Natural killer cell (primary cell): ENCODE measurements at regions not wholly inside any gene's neighbourhood (a gene's known extent, or its start where the extent isn't known, plus 50 kb on each side); places are given as distances from the start of the nearest gene placed in this dataset.

ENCODE experiments used
- ATAC-seq, 3 donors: fragments of 150-1000 bp in 2 of 3; fragments of 200-7000 bp in 1 of 3; cut with Tn5 transposase; 1 replicate in 1 of 3; 2 replicates in 2 of 3; pipeline ENCODE4 v1.10.0; 2021; ENCODE audit warnings: mild to moderate bottlenecking in 2 of 3, moderate library complexity in 2 of 3
- DNase-seq, 2 donors: peaks; one replicate each; pipeline versions ENCODE4 v3.0.0 to v3.0.0-alpha.2; 2013 to 2021; ENCODE audit warnings: mixed read lengths in 1 of 2
- H3K27ac ChIP-seq: one replicate; pipeline ENCODE4 v1.5.1; 2013; ENCODE audit warnings: mild to moderate bottlenecking, low read length
- H3K27me3 ChIP-seq: one replicate; pipeline ENCODE4 v1.6.1; 2013; ENCODE audit warnings: low read length; ENCODE audit not compliant: control insufficient read depth, insufficient read depth
- H3K36me3 ChIP-seq: one replicate; pipeline ENCODE4 v1.6.1; 2013; ENCODE audit warnings: low read length; ENCODE audit not compliant: control insufficient read depth, insufficient read depth
- H3K4me1 ChIP-seq: one replicate; pipeline ENCODE4 v1.6.1; 2013; ENCODE audit warnings: low read length; ENCODE audit not compliant: control insufficient read depth, insufficient read depth
- H3K4me3 ChIP-seq: one replicate; pipeline ENCODE4 v1.5.1; 2013; ENCODE audit warnings: low read length
- H3K9me3 ChIP-seq: one replicate; pipeline ENCODE4 v1.6.1; 2013; ENCODE audit warnings: low read length; ENCODE audit not compliant: control insufficient read depth, insufficient read depth
- H3K27ac Mint-ChIP-seq, 2 donors: one replicate each; pipeline ENCODE4 v1.8.0; 2022; ENCODE audit warnings: mild to moderate bottlenecking in 2 of 2, mixed read lengths in 2 of 2, moderate library complexity in 1 of 2
- H3K27me3 Mint-ChIP-seq, 2 donors: one replicate each; pipeline ENCODE4 v1.8.0; 2022; ENCODE audit warnings: low read depth in 2 of 2, mixed read lengths in 2 of 2
- H3K36me3 Mint-ChIP-seq: one replicate; pipeline ENCODE4 v1.8.0; 2022; ENCODE audit warnings: mixed read lengths
- H3K4me1 Mint-ChIP-seq, 2 donors: one replicate each; pipeline ENCODE4 v1.8.0; 2022; ENCODE audit warnings: mixed read lengths in 2 of 2
- H3K4me3 Mint-ChIP-seq: one replicate; pipeline ENCODE4 v1.8.0; 2022; ENCODE audit warnings: mild to moderate bottlenecking, moderate library complexity, mixed read lengths
- H3K9me3 Mint-ChIP-seq, 2 donors: one replicate each; pipeline ENCODE4 v1.8.0; 2022; ENCODE audit warnings: mixed read lengths in 2 of 2
- WGBS: methylation state at CpG from one replicate; pipeline ENCODE4 v1.1.7; 2013; ENCODE audit warnings: missing lambda C conversion rate; ENCODE audit not compliant: insufficient coverage; 5-methylcytosine and 5-hydroxymethylcytosine counted together
- intact Hi-C: fragments of 100-400 bp; cut with micrococcal nuclease; formaldehyde crosslinking; loops from one replicate; pipeline ENCODE4 v1.14.2; 2022
- TF ChIP-seq, protein P1 (sequence below): fragments of 200-600 bp; IDR thresholded peaks from one replicate; pipeline ENCODE4 v1.8.0; 2022; ENCODE audit warnings: antibody characterized with exemption

GRCh38 chrX:124488412-124489161, 142.2 kb downstream of the SH2D1A start:
- WGBS, result 86% methylated on average over 4 of the region's 4 CpGs
- ATAC-seq, result no peak
- no peak for DNase-seq
- Mint-ChIP-seq H3K4me3 (no peak overlapping the region), H3K27me3 (no peaks in the 10 kb centered on the region), H3K27ac (no peak overlapping the region), H3K36me3 (no peaks in the 10 kb centered on the region), H3K4me1 (no peaks in the 10 kb centered on the region), H3K9me3 (no peaks in the 10 kb centered on the region)
- intact Hi-C loops, result no loop called here
- H3K27me3 ChIP-seq, result no peaks in the 10 kb centered on the region
- no peak overlapping the region for H3K27ac ChIP-seq
- no peaks in the 10 kb centered on the region for H3K4me1 ChIP-seq
- TF ChIP-seq, protein P1, sequence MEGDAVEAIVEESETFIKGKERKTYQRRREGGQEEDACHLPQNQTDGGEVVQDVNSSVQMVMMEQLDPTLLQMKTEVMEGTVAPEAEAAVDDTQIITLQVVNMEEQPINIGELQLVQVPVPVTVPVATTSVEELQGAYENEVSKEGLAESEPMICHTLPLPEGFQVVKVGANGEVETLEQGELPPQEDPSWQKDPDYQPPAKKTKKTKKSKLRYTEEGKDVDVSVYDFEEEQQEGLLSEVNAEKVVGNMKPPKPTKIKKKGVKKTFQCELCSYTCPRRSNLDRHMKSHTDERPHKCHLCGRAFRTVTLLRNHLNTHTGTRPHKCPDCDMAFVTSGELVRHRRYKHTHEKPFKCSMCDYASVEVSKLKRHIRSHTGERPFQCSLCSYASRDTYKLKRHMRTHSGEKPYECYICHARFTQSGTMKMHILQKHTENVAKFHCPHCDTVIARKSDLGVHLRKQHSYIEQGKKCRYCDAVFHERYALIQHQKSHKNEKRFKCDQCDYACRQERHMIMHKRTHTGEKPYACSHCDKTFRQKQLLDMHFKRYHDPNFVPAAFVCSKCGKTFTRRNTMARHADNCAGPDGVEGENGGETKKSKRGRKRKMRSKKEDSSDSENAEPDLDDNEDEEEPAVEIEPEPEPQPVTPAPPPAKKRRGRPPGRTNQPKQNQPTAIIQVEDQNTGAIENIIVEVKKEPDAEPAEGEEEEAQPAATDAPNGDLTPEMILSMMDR, result no peak
- no peaks in the 10 kb centered on the region for H3K9me3 ChIP-seq
- no peak overlapping the region for H3K4me3 ChIP-seq
- H3K36me3 ChIP-seq, result no peaks in the 10 kb centered on the region

DNA sequence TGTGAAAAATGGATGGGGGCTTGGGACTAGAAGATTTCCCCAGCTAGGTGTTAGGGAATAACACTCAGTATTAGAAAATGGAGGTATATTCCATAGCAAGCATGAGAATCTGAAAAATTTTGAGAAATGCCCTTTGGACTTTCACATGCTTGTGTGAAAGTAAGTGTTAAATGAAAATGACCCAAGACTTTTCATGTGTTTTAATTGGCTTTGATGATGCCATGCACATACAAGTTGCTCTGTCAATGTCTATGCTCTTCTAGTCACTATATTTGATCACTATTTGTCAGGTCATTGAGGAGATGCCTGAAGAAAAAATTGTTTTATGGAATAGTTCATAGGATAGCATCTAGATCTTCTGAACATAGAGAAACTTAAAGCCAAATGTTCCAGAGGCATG, 147.6 kb downstream of the SH2D1A start:
- Histone ChIP-seq H3K27me3 (no peaks in the 10 kb centered on the region), H3K36me3 (no peaks in the 10 kb centered on the region), H3K27ac (no peak overlapping the region), H3K4me3 (no peak overlapping the region), H3K9me3 (no peaks in the 10 kb centered on the region), H3K4me1 (no peaks in the 10 kb centered on the region)
- Mint-ChIP-seq H3K4me3 (no peak overlapping the region), H3K9me3 (no peaks in the 10 kb centered on the region), H3K36me3 (no peaks in the 10 kb centered on the region), H3K27me3 (no peaks in the 10 kb centered on the region), H3K4me1 (no peaks in the 10 kb centered on the region), H3K27ac (no peak overlapping the region)
- TF ChIP-seq, protein P1, result no peak
- no peak for DNase-seq
- ATAC-seq, result no peak
- intact Hi-C loops, result no loop called here

GRCh38 chrX:124497386-124497785, 151.0 kb downstream of the SH2D1A start:
- Mint-ChIP-seq H3K4me3 (no peak overlapping the region), H3K4me1 (no peaks in the 10 kb centered on the region), H3K27me3 (no peaks in the 10 kb centered on the region), H3K9me3 (no peaks in the 10 kb centered on the region), H3K27ac (no peak overlapping the region), H3K36me3 (no peaks in the 10 kb centered on the region)
- intact Hi-C loops, result no loop called here
- no peak overlapping the region for H3K4me3 ChIP-seq
- DNase-seq (no peak), ATAC-seq (no peak)
- H3K27ac ChIP-seq, result no peak overlapping the region
- H3K4me1 ChIP-seq, result no peaks in the 10 kb centered on the region
- H3K36me3 ChIP-seq, result no peaks in the 10 kb centered on the region
- 60% methylated on average over 2 of the region's 4 CpGs for WGBS
- TF ChIP-seq, protein P1, result no peak
- H3K9me3 ChIP-seq, result no peaks in the 10 kb centered on the region
- H3K27me3 ChIP-seq, result no peaks in the 10 kb centered on the region

DNA sequence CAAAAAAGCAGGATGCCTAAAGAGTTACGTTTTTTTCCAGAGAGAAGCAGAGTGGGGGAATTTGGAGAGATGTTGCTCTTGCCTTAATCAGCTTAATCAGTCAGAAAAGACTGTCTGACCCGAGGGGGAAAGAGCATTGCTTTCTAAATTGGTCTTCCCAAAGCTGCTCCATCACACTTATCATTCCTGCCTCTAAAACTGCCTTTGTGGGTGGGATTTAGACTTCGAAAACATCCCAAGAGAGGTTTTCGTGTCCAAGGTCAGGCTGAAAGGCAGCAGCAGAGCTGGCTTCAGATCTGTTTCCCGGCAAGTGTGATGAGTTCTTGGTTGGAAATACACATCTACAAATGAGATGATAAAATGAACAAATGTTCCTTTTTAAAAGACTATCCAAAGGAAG, 155.2 kb downstream of the SH2D1A start:
- Mint-ChIP-seq H3K27ac (no peak overlapping the region), H3K4me3 (no peak overlapping the region), H3K27me3 (no peaks in the 10 kb centered on the region), H3K4me1 (no peaks in the 10 kb centered on the region), H3K9me3 (no peaks in the 10 kb centered on the region), H3K36me3 (no peaks in the 10 kb centered on the region)
- WGBS, result 69% methylated on average over 2 of the region's 5 CpGs
- no peaks in the 10 kb centered on the region for H3K36me3 ChIP-seq
- TF ChIP-seq, protein P1, result no peak
- ATAC-seq, result no peak
- H3K27me3 ChIP-seq, result no peaks in the 10 kb centered on the region
- H3K4me3 ChIP-seq, result no peak overlapping the region
- no peaks in the 10 kb centered on the region for H3K4me1 ChIP-seq
- DNase-seq, result no peak
- H3K27ac ChIP-seq, result no peak overlapping the region
- H3K9me3 ChIP-seq, result no peaks in the 10 kb centered on the region
- intact Hi-C loops, result no loop called here
